Astrocyte of the cerebellum (primary cell): ENCODE measurements at regions not wholly inside any gene's neighbourhood (a gene's known extent, or its start where the extent isn't known, plus 50 kb on each side); places are given as distances from the start of the nearest gene placed in this dataset.

Source experiments
- DNase-seq: peaks from one replicate; pipeline ENCODE4 v3.0.0-alpha.2; 2011; ENCODE audit warnings: low read depth
- H3K4me3 ChIP-seq: 2 replicates; pipeline ENCODE4 v1.5.1; 2011; ENCODE audit warnings: mild to moderate bottlenecking, low read depth, low read length, moderate library complexity
- in situ Hi-C: cut with HindIII; loops from 2 replicates; pipeline ENCODE4 v1.10.0; 2017; ENCODE audit warnings: low sequenced_read_pairs
- TF ChIP-seq, protein P1 (sequence below): IDR thresholded peaks from 2 replicates; pipeline ENCODE4 v1.5.1; 2012; ENCODE audit warnings: low read length, low read depth, moderate library complexity, mild to moderate bottlenecking; ENCODE audit errors: missing control alignments

GRCh38 chr16:82384017-82384416, 214.0 kb upstream of the MPHOSPH6 start:
- DNase-seq: no peak
- no peak overlapping the region for H3K4me3 ChIP-seq
- TF ChIP-seq, protein P1, sequence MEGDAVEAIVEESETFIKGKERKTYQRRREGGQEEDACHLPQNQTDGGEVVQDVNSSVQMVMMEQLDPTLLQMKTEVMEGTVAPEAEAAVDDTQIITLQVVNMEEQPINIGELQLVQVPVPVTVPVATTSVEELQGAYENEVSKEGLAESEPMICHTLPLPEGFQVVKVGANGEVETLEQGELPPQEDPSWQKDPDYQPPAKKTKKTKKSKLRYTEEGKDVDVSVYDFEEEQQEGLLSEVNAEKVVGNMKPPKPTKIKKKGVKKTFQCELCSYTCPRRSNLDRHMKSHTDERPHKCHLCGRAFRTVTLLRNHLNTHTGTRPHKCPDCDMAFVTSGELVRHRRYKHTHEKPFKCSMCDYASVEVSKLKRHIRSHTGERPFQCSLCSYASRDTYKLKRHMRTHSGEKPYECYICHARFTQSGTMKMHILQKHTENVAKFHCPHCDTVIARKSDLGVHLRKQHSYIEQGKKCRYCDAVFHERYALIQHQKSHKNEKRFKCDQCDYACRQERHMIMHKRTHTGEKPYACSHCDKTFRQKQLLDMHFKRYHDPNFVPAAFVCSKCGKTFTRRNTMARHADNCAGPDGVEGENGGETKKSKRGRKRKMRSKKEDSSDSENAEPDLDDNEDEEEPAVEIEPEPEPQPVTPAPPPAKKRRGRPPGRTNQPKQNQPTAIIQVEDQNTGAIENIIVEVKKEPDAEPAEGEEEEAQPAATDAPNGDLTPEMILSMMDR: no peak
- in situ Hi-C loops: no loop called here

GRCh38 chr16:82382521-82382920, 212.5 kb upstream of the MPHOSPH6 start:
- in situ Hi-C loops: no loop called here
- DNase-seq: no peak
- TF ChIP-seq, protein P1: no peak
- H3K4me3 ChIP-seq: no peak overlapping the region

- DNase-seq: no peak
- in situ Hi-C loops: no loop called here
- TF ChIP-seq, protein P1: no peak
- no peak overlapping the region for H3K4me3 ChIP-seq
Observed at GRCh38 chr16:82379551-82379950, 209.5 kb upstream of the MPHOSPH6 start.

DNA sequence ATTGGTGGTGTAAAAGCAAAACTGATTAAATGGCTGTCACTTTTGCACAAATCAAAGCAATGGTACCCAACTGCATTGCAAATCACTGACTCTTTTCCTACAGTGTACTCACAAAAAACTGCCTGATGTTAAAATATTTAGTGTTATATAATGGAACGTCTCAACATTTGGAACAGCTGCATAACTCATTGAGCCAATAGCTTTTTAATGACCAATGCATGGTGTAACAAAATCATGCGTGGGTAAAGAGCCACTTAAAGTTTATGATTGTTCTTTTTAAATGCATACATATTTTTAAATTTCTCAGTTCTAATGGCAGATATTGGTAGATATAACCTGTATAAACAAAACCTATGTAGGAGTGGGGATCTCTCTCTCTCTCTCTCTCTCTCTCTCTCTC, 204.0 kb upstream of the MPHOSPH6 start:
- TF ChIP-seq, protein P1: no peak
- in situ Hi-C loops: no loop called here

GRCh38 chr16:82370282-82370681, 200.3 kb upstream of the MPHOSPH6 start:
- no peak for DNase-seq
- H3K4me3 ChIP-seq: no peak overlapping the region
- TF ChIP-seq, protein P1: no peak
- in situ Hi-C loops: no loop called here

More for the DNA sequence above, 204.0 kb upstream of the MPHOSPH6 start:
- H3K4me3 ChIP-seq: no peak overlapping the region
- DNase-seq: no peak

DNA sequence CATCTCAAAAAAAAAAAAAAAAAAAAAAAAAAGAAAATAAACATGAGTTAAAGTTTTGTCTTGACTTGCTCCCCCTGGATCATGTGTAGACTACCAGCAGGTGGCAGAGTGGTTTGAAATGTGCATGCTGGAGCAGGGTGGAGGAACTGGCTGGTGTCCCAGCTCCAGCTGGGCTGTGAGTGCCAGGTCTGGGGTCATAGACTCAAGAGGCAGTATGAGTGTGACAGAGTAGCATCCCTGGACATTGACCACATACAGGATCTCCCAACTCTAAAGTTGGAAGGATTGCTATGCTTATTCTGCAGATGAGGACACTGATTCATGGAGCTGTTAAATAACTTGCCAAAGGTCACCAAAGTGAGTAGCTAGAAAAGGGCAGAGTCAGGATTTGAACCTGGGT, 198.0 kb upstream of the MPHOSPH6 start:
- in situ Hi-C loops: no loop called here
- no peak overlapping the region for H3K4me3 ChIP-seq
- TF ChIP-seq, protein P1: peak; percentile 25
- DNase-seq: no peak

- in situ Hi-C loops: no loop called here
- no peak overlapping the region for H3K4me3 ChIP-seq
- DNase-seq: no peak
- TF ChIP-seq, protein P1: no peak
Observed at GRCh38 chr16:82366462-82366861, 196.4 kb upstream of the MPHOSPH6 start.
